HEK293 (cell line): ENCODE measurements at regions not wholly inside any gene's neighbourhood (a gene's known extent, or its start where the extent isn't known, plus 50 kb on each side); places are given as distances from the start of the nearest gene placed in this dataset.

Experiments
- CTCF ChIA-PET: fragments of 350-600 bp; formaldehyde crosslinking; extraction: SDS; loops from one replicate; lab custom pipeline; 2021; ENCODE audit warnings: antibody characterized with exemption; lab: Yijun Ruan, JAX
- POLR2A ChIA-PET: fragments of 300-600 bp; formaldehyde crosslinking; extraction: SDS; loops from one replicate; lab custom pipeline; 2020; ENCODE audit warnings: antibody characterized with exemption, inconsistent platforms; lab: Yijun Ruan, JAX
- H3K27ac ChIP-seq: fragments of 200-500 bp; sonication (Bioruptor generic); 2 replicates; pipeline ENCODE4 v1.5.1; 2014; ENCODE audit warnings: low read depth, low read length, control low read depth, inconsistent platforms; ENCODE audit errors: extremely low read depth
- H3K36me3 ChIP-seq, 2 experiments: fragments of 200-500 bp in 1 of 2; sonication (Bioruptor generic) in 1 of 2; 1 replicate in 1 of 2; 2 replicates in 1 of 2; pipeline ENCODE4 v1.5.1; 2014 to 2017; ENCODE audit warnings: inconsistent platforms in 2 of 2, low read length in 2 of 2; ENCODE audit not compliant: control insufficient read depth in 2 of 2, insufficient read depth in 1 of 2
- H3K4me1 ChIP-seq: fragments of 200-500 bp; sonication (Bioruptor generic); 2 replicates; pipeline ENCODE4 v1.5.1; 2014; ENCODE audit warnings: mild to moderate bottlenecking, low read length, inconsistent platforms; ENCODE audit not compliant: control insufficient read depth, insufficient read depth
- H3K4me3 ChIP-seq: 2 replicates; pipeline ENCODE4 v1.5.1; 2011; ENCODE audit warnings: low read depth, mild to moderate bottlenecking, control low read depth, low read length, moderate library complexity
- H3K9me3 ChIP-seq: fragments of 200-500 bp; sonication (Bioruptor generic); 2 replicates; pipeline ENCODE4 v1.5.1; 2014; ENCODE audit warnings: low read depth, low read length, inconsistent platforms; ENCODE audit not compliant: control insufficient read depth, insufficient read depth
- BCL11A ChIP-seq: fragments of 450-650 bp; formaldehyde crosslinking; IDR thresholded peaks from 2 replicates; pipeline ENCODE4 v1.5.1; 2016; ENCODE audit warnings: low read depth, missing biosample characterization, missing genetic modification characterization
- FEZF1 ChIP-seq: fragments of 450-650 bp; formaldehyde crosslinking; IDR thresholded peaks from 2 replicates; pipeline ENCODE4 v1.5.1; 2016; ENCODE audit warnings: missing biosample characterization, missing genetic modification characterization
- INSM2 ChIP-seq: fragments of 450-650 bp; formaldehyde crosslinking; IDR thresholded peaks from 2 replicates; pipeline ENCODE4 v1.5.1; 2016; ENCODE audit warnings: missing biosample characterization, missing genetic modification characterization
- KLF7 ChIP-seq: fragments of 450-650 bp; formaldehyde crosslinking; IDR thresholded peaks from 2 replicates; pipeline ENCODE4 v1.5.1; 2016; ENCODE audit warnings: missing biosample characterization, missing genetic modification characterization, borderline replicate concordance
- RBAK ChIP-seq: fragments of 450-650 bp; formaldehyde crosslinking; IDR thresholded peaks from 2 replicates; pipeline ENCODE4 v1.5.1; 2016; ENCODE audit warnings: missing biosample characterization, missing genetic modification characterization
- SCRT2 ChIP-seq: fragments of 450-650 bp; formaldehyde crosslinking; IDR thresholded peaks from 2 replicates; pipeline ENCODE4 v1.5.1; 2016; ENCODE audit warnings: missing biosample characterization, missing genetic modification characterization
- SETDB1 ChIP-seq: IDR thresholded peaks from one replicate; pipeline ENCODE4 v1.6.1; 2017; ENCODE audit warnings: mild to moderate bottlenecking, low read length, moderate library complexity, mixed read lengths; ENCODE audit not compliant: insufficient read length
- TRIM28 ChIP-seq: IDR thresholded peaks from 2 replicates; pipeline ENCODE4 v1.6.1; 2011; ENCODE audit warnings: low read length, control low read depth, borderline replicate concordance
- YY2 ChIP-seq: fragments of 450-650 bp; formaldehyde crosslinking; IDR thresholded peaks from 2 replicates; pipeline ENCODE4 v1.5.1; 2016; ENCODE audit warnings: missing biosample characterization, missing genetic modification characterization
- ZBTB21 ChIP-seq: fragments of 450-650 bp; formaldehyde crosslinking; IDR thresholded peaks from 2 replicates; pipeline ENCODE4 v1.5.1; 2017; ENCODE audit warnings: missing biosample characterization, missing genetic modification characterization
- ZBTB48 ChIP-seq: fragments of 450-650 bp; formaldehyde crosslinking; IDR thresholded peaks from 2 replicates; pipeline ENCODE4 v1.5.1; 2016; ENCODE audit warnings: missing biosample characterization, missing genetic modification characterization
- ZEB2 ChIP-seq: fragments of 450-650 bp; formaldehyde crosslinking; IDR thresholded peaks from 2 replicates; pipeline ENCODE4 v1.5.1; 2016; ENCODE audit warnings: missing biosample characterization, missing genetic modification characterization
- ZFP3 ChIP-seq: fragments of 450-650 bp; formaldehyde crosslinking; IDR thresholded peaks from 2 replicates; pipeline ENCODE4 v1.5.1; 2016; ENCODE audit warnings: low read depth, missing biosample characterization, missing genetic modification characterization
- ZNF114 ChIP-seq: fragments of 450-650 bp; formaldehyde crosslinking; IDR thresholded peaks from 2 replicates; pipeline ENCODE4 v1.5.0; 2017; ENCODE audit warnings: missing biosample characterization, missing genetic modification characterization
- ZNF155 ChIP-seq: fragments of 450-650 bp; formaldehyde crosslinking; IDR thresholded peaks from 2 replicates; pipeline ENCODE4 v1.5.1; 2016; ENCODE audit warnings: missing biosample characterization, missing genetic modification characterization
- ZNF16 ChIP-seq: fragments of 450-650 bp; formaldehyde crosslinking; IDR thresholded peaks from 2 replicates; pipeline ENCODE4 v1.5.1; 2016; ENCODE audit warnings: low read depth, missing biosample characterization, missing genetic modification characterization
- ZNF211 ChIP-seq: fragments of 450-650 bp; formaldehyde crosslinking; IDR thresholded peaks from 2 replicates; pipeline ENCODE4 v1.5.1; 2016; ENCODE audit warnings: low read depth, missing biosample characterization, missing genetic modification characterization
- ZNF266 ChIP-seq: fragments of 450-650 bp; formaldehyde crosslinking; IDR thresholded peaks from 2 replicates; pipeline ENCODE4 v1.5.1; 2016; ENCODE audit warnings: missing biosample characterization, missing genetic modification characterization, low read depth
- ZNF48 ChIP-seq: fragments of 450-650 bp; formaldehyde crosslinking; IDR thresholded peaks from 2 replicates; pipeline ENCODE4 v1.5.1; 2016; ENCODE audit warnings: missing biosample characterization, missing genetic modification characterization
- ZNF501 ChIP-seq: fragments of 450-650 bp; formaldehyde crosslinking; IDR thresholded peaks from 2 replicates; pipeline ENCODE4 v1.5.1; 2016; ENCODE audit warnings: missing biosample characterization, missing genetic modification characterization
- ZNF548 ChIP-seq: fragments of 450-650 bp; formaldehyde crosslinking; IDR thresholded peaks from 2 replicates; pipeline ENCODE4 v1.5.1; 2016; ENCODE audit warnings: missing biosample characterization, missing genetic modification characterization
- ZNF624 ChIP-seq: fragments of 450-650 bp; formaldehyde crosslinking; IDR thresholded peaks from 2 replicates; pipeline ENCODE4 v1.5.1; 2017; ENCODE audit warnings: missing biosample characterization, missing genetic modification characterization
- ZNF629 ChIP-seq: fragments of 450-650 bp; formaldehyde crosslinking; IDR thresholded peaks from 2 replicates; pipeline ENCODE4 v1.5.1; 2017; ENCODE audit warnings: missing biosample characterization, missing genetic modification characterization
- ZNF654 ChIP-seq: fragments of 450-650 bp; formaldehyde crosslinking; IDR thresholded peaks from 2 replicates; pipeline ENCODE4 v1.5.1; 2016; ENCODE audit warnings: low read depth, missing biosample characterization, missing genetic modification characterization
- ZNF768 ChIP-seq: fragments of 450-650 bp; formaldehyde crosslinking; IDR thresholded peaks from 2 replicates; pipeline ENCODE4 v1.5.1; 2018; ENCODE audit warnings: missing biosample characterization, mild to moderate bottlenecking, missing genetic modification characterization

- POLR2A ChIA-PET: no interaction called here
- Histone ChIP-seq H3K4me3 (no peak overlapping the region), H3K4me1 (no peaks in the 10 kb centered on the region), H3K36me3 (no peaks in the 10 kb centered on the region), H3K9me3 (no peaks in the 10 kb centered on the region), H3K27ac (no peak overlapping the region)
- TF ChIP-seq RBAK (tag by site-specific recombination) (no peak), ZBTB21 (no peak), ZNF548 (tag by site-specific recombination) (no peak), SETDB1 (no peak), ZNF629 (tag by site-specific recombination) (no peak), ZFP3 (tag by site-specific recombination) (no peak), KLF7 (tag by site-specific recombination) (no peak), ZNF768 (tag by site-specific recombination) (no peak), ZEB2 (tag by site-specific recombination) (no peak), TRIM28 (no peak), INSM2 (tag by site-specific recombination) (no peak), SCRT2 (tag by site-specific recombination) (no peak), YY2 (tag by site-specific recombination) (no peak), ZNF624 (no peak), ZNF654 (tag by site-specific recombination) (no peak), ZNF266 (tag by site-specific recombination) (no peak), FEZF1 (no peak), ZNF155 (tag by site-specific recombination) (no peak)
- CTCF ChIA-PET: no interaction called here
Observed at GRCh38 chrX:34377645-34378044, 245.5 kb upstream of the FAM47A start.

GRCh38 chrX:34371754-34372153, 239.6 kb upstream of the FAM47A start:
- Histone ChIP-seq H3K27ac (no peak overlapping the region), H3K4me3 (no peak overlapping the region), H3K9me3 (no peaks in the 10 kb centered on the region), H3K36me3 (no peaks in the 10 kb centered on the region), H3K4me1 (no peaks in the 10 kb centered on the region)
- POLR2A ChIA-PET: no interaction called here
- TF ChIP-seq ZNF211 (tag by site-specific recombination) (no peak), BCL11A (no peak), ZNF114 (tag by site-specific recombination) (no peak), ZNF48 (tag by site-specific recombination) (no peak), ZBTB48 (tag by site-specific recombination) (no peak), ZNF501 (tag by site-specific recombination) (no peak)
- CTCF ChIA-PET: no interaction called here

- Histone ChIP-seq H3K36me3 (no peaks in the 10 kb centered on the region), H3K9me3 (no peaks in the 10 kb centered on the region), H3K4me1 (no peaks in the 10 kb centered on the region), H3K27ac (no peak overlapping the region), H3K4me3 (no peak overlapping the region)
- TF ChIP-seq ZNF654 (tag by site-specific recombination): peak; percentile 9; the same call in 1 of the 2 replicates
- TF ChIP-seq BCL11A: no peak
- TF ChIP-seq ZNF16 (tag by site-specific recombination): no peak
- POLR2A ChIA-PET: no interaction called here
- CTCF ChIA-PET: no interaction called here
Observed at GRCh38 chrX:34365471-34365870, 233.4 kb upstream of the FAM47A start.
